ENCODE measurements at regions not wholly inside any gene's neighbourhood (a gene's known extent, or its start where the extent isn't known, plus 50 kb on each side); places are given as distances from the start of the nearest gene placed in this dataset.
A peak's percentile ranks its signal among the peaks of the same experiment; 100 is the strongest.

DNA sequence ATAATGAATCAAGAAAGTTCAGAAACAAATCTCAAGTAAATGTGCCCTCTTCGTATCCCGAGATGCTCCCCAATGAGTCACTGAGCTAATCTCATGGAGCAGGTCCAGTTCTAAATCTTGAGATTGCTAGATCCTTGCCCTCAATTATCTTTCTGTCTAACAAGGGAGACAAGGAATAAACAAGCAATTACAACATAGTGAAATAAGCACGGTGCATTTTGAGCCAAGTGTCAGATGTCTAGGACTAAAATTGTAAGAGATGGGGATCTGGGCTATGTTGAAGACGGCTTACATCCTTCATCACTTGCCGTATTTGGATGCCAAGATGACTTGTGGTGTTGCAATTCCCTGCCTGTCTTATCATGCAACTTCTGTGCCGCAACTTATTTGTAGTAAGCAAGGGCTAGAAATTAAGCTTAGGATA, 56.5 kb upstream of the ADGRF1 start:
- no peaks in the 10 kb centered on the region for H3K9me3 ChIP-seq (ENCODE audit: control insufficient read depth, insufficient read depth, low read depth, low read length)
- peaks cover 12% of the 10 kb centered on the region; the same call in 1 of the 2 replicates for H3K4me1 ChIP-seq (ENCODE audit: control insufficient read depth, insufficient read depth, low read length)
- H3K4me3 ChIP-seq (ENCODE audit: low read depth, low read length) = no peak overlapping the region
- H3K9ac ChIP-seq (ENCODE audit: low read length) = no peak overlapping the region
- H3K27ac ChIP-seq (ENCODE audit: low read depth, low read length) = no peak overlapping the region
- no peaks in the 10 kb centered on the region for H3K27me3 ChIP-seq (ENCODE audit: control insufficient read depth, insufficient read depth, low read length)
- H3K36me3 ChIP-seq (ENCODE audit: control insufficient read depth, insufficient read depth, low read length) = no peaks in the 10 kb centered on the region

DNA sequence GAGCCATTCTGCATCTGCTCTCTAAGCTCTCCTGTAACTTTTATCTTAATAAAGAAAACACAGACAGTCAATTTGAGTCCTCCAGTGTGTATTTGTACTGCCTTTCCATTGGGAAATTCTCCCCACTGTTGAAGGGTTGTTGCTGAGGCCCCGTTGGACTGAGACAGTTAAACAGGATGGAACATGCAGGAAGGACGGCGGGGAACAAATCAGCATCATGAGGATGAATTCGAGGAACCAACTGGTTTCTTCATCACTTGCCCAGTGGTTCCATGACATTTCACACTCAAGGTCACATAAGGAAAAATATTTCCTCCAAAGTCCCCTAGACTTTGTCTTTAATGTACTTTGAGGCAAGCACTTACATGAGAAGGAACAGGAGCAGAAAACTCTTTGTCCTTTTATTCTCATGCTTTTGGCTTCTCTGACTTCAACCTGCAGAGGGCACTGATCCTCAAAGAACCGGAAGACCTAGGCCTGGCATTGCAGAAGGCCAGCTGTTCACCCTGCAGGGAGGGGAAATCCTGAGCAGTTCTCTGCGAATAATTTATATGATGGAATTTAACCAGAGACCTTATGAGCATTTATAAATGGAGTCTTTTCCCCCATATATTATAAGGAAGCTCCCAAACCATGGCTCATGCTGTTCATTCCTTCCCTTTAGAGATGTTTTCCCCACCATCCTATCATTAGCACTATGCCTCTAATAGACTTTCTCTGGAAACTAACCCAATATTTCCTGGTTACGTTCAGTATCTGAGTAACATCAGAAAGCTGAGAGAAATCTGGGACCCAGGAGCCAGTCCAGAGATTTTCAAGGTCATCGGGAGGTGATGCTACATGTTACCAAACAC, 55.2 kb upstream of the ADGRF1 start:
- no peak overlapping the region for H3K27ac ChIP-seq (ENCODE audit: low read depth, low read length)
- no peaks in the 10 kb centered on the region for H3K36me3 ChIP-seq (ENCODE audit: control insufficient read depth, insufficient read depth, low read length)
- H3K9ac ChIP-seq (ENCODE audit: low read length) = peak overlapping the region; percentile 3

DNA sequence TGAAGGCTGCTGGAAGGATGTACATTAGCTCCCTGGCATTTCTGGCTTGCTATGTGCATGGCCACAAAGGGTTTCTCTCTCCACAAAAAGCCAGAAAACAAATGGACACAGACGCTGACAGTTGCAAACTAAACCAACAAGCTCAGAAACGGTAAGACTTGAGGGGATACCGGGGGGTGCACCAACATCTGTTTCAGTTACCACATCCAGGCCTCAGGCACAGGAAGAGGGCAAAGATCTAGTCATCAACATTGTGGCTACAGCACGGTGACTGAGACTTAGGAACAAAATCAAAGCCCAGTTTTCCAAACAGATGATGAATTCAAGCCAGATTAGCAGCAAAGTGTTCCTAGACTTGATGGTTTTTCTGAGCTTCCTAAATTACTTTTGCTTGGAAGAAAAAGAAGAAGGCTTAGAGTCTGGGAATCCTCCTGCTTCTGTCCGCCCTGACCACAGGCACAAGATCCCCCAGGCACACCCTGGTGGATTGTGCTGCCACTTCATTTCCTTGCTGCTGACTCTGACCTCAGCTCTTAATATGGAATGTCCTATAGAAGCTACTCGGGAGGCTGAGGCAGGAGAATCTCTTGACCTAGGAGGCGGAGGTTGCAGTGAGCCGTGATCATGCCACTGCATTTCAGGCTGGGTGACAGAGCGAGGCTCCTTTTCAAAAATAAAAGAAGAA, 54.2 kb upstream of the ADGRF1 start:
- Histone ChIP-seq H3K9me3 (ENCODE audit: control insufficient read depth, insufficient read depth, low read depth, low read length) (no peaks in the 10 kb centered on the region), H3K4me1 (ENCODE audit: control insufficient read depth, insufficient read depth, low read length) (peaks cover 12% of the 10 kb centered on the region; the same call in 1 of the 2 replicates), H3K27ac (ENCODE audit: low read depth, low read length) (no peak overlapping the region), H3K4me3 (ENCODE audit: low read depth, low read length) (no peak overlapping the region), H3K27me3 (ENCODE audit: control insufficient read depth, insufficient read depth, low read length) (no peaks in the 10 kb centered on the region), H3K9ac (ENCODE audit: low read length) (no peak overlapping the region), H3K36me3 (ENCODE audit: control insufficient read depth, insufficient read depth, low read length) (no peaks in the 10 kb centered on the region)

More for the DNA sequence above, 55.2 kb upstream of the ADGRF1 start:
- H3K4me3 ChIP-seq (ENCODE audit: low read depth, low read length) = no peak overlapping the region
- no peaks in the 10 kb centered on the region for H3K9me3 ChIP-seq (ENCODE audit: control insufficient read depth, insufficient read depth, low read depth, low read length)
- peaks cover 12% of the 10 kb centered on the region; the same call in 1 of the 2 replicates for H3K4me1 ChIP-seq (ENCODE audit: control insufficient read depth, insufficient read depth, low read length)
- no peaks in the 10 kb centered on the region for H3K27me3 ChIP-seq (ENCODE audit: control insufficient read depth, insufficient read depth, low read length)

DNA sequence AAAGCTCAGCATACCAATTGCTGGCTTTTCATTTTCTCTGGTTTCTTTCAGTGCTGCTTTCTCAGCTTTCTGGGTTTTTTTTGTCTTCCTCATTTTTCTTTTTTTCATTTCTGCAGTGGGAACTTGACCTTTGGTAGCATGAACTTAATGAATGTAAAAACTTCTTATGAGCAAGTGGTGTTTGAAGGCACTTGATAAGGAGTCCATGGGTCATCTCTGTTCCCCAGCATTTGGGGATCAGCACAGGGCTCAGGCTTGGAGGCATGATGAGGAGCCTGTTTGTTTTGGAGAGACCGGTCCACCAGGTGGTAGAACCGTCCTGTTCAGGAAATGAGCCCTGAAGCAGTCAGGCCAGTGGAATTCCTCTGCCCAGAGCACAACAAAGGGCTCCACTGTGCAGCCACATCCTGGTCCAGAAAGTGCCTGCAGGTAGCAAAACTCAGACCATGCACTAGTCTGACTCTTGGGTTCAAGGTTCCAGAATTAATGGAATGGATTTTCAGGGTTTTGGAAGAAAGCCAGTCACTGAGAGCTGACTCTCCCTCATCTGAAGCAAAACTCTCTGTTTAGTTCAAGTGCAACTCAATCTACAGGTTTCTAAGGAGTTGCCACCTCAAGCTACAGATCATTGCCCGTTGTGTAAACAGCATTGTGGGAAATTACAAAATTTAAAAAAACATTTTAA, 52.3 kb upstream of the ADGRF1 start:
- peaks cover 12% of the 10 kb centered on the region; the same call in 1 of the 2 replicates for H3K4me1 ChIP-seq (ENCODE audit: control insufficient read depth, insufficient read depth, low read length)
- H3K27ac ChIP-seq (ENCODE audit: low read depth, low read length) = no peak overlapping the region
- H3K36me3 ChIP-seq (ENCODE audit: control insufficient read depth, insufficient read depth, low read length) = no peaks in the 10 kb centered on the region
- no peaks in the 10 kb centered on the region for H3K9me3 ChIP-seq (ENCODE audit: control insufficient read depth, insufficient read depth, low read depth, low read length)
- no peaks in the 10 kb centered on the region for H3K27me3 ChIP-seq (ENCODE audit: control insufficient read depth, insufficient read depth, low read length)
- H3K4me3 ChIP-seq (ENCODE audit: low read depth, low read length) = no peak overlapping the region
- H3K9ac ChIP-seq (ENCODE audit: low read length) = no peak overlapping the region

DNA sequence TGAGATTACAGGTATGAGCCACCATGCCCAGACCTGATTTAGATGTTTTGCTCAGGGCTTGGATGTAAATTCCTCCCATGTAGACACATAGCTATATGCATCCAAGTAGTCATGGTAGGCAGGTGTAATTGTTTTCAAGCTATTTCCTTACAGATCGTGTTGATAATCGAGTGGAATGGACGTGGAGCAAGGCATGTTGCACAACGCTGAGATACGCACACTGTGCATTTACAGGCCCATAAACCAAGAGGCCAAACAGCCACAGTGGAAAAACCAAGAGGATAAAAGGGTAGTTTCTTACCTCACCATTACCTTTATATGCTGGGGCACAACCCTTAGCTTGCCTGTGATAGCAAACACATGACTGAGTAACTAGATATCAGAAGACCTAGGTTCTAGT, 51.0 kb upstream of the ADGRF1 start:
- H3K4me3 ChIP-seq (ENCODE audit: low read depth, low read length) = no peak overlapping the region
- no peak overlapping the region for H3K9ac ChIP-seq (ENCODE audit: low read length)
- H3K27ac ChIP-seq (ENCODE audit: low read depth, low read length) = no peak overlapping the region
- no peaks in the 10 kb centered on the region for H3K36me3 ChIP-seq (ENCODE audit: control insufficient read depth, insufficient read depth, low read length)
- H3K9me3 ChIP-seq (ENCODE audit: control insufficient read depth, insufficient read depth, low read depth, low read length) = no peaks in the 10 kb centered on the region
- H3K4me1 ChIP-seq (ENCODE audit: control insufficient read depth, insufficient read depth, low read length) = peaks cover 12% of the 10 kb centered on the region; the same call in 1 of the 2 replicates
- no peaks in the 10 kb centered on the region for H3K27me3 ChIP-seq (ENCODE audit: control insufficient read depth, insufficient read depth, low read length)

DNA sequence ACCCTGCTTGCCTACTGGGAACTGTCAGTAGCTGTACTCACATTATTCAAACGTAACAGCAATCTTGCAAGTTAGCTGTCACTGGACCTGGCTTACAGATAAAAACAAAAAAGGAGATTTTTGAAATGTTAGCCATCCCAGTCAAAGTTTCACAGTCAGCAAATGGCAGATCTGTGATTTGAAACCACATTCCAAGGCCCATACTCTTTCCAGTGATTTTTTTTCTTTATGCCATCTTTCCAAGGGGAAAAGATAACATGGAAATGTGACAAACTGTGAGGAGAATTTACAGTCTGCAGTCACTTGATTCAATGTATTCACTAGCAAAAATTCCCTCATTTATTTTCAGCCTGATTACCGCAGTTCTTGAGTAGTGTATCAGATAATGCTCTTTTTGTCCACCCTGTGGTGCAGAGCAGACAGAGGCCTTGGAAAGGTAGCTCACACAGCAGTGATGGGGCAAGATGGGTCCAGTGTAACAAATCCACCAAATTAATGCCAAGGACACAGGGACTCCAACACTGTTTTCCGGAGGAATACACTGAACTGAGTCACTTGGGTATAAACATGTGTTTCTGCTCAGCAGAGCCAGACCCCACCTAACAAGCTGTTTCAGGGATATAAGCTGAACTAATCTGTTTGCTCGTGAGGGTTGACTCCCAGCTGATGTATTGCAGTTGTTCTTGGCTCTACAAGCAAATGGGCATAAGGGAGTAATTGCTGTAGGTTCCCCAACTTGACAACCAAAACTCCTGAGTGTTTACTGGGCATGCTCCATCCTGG, 49.9 kb upstream of the ADGRF1 start:
- H3K27ac ChIP-seq (ENCODE audit: low read depth, low read length) = no peak overlapping the region
- H3K27me3 ChIP-seq (ENCODE audit: control insufficient read depth, insufficient read depth, low read length) = no peaks in the 10 kb centered on the region
- H3K4me1 ChIP-seq (ENCODE audit: control insufficient read depth, insufficient read depth, low read length) = peaks cover 7% of the 10 kb centered on the region; the same call in 1 of the 2 replicates
- H3K4me3 ChIP-seq (ENCODE audit: low read depth, low read length) = no peak overlapping the region
- H3K36me3 ChIP-seq (ENCODE audit: control insufficient read depth, insufficient read depth, low read length) = no peaks in the 10 kb centered on the region
- no peak overlapping the region for H3K9ac ChIP-seq (ENCODE audit: low read length)
- no peaks in the 10 kb centered on the region for H3K9me3 ChIP-seq (ENCODE audit: control insufficient read depth, insufficient read depth, low read depth, low read length)

All from HUES6 (cell line).